ENCODE measurements at regions not wholly inside any gene's neighbourhood (a gene's known extent, or its start where the extent isn't known, plus 50 kb on each side); places are given as distances from the start of the nearest gene placed in this dataset.
"Not testable (repeated sequence)": the region's sequence is repeated elsewhere in the genome, so short reads cannot be mapped to it uniquely, and the experiment has no call there.

GRCh38 chr2:195146761-195147541 is 510.1 kb upstream of the SLC39A10 start:
- DNase-seq = no peak

GRCh38 chr2:195138435-195138834 is 518.6 kb upstream of the SLC39A10 start:
- DNase-seq = no peak

- not testable (repeated sequence) for DNase-seq
These were observed 531.1 kb upstream of the SLC39A10 start for GRCh38 chr2:195125889-195126288.

GRCh38 chr2:195124391-195125079 is 532.5 kb upstream of the SLC39A10 start:
- DNase-seq = no peak

GRCh38 chr2:195122653-195123052 is 534.4 kb upstream of the SLC39A10 start:
- DNase-seq = no peak

- no peak for DNase-seq
These were observed 535.7 kb upstream of the SLC39A10 start for GRCh38 chr2:195121341-195121740.

GRCh38 chr2:195119231-195119630 is 537.8 kb upstream of the SLC39A10 start:
- no peak for DNase-seq

- DNase-seq = no peak
These were observed 538.8 kb upstream of the SLC39A10 start for GRCh38 chr2:195118276-195118675.

GRCh38 chr2:195117011-195117410 is 540.0 kb upstream of the SLC39A10 start:
- no peak for DNase-seq

GRCh38 chr2:195115738-195116137 is 541.3 kb upstream of the SLC39A10 start:
- DNase-seq = no peak

- DNase-seq = no peak
These were observed 548.8 kb upstream of the SLC39A10 start for GRCh38 chr2:195108182-195108581.

GRCh38 chr2:195106681-195107380 is 550.2 kb upstream of the SLC39A10 start:
- no peak for DNase-seq

GRCh38 chr2:195105581-195105980 is 551.4 kb upstream of the SLC39A10 start:
- no peak for DNase-seq

- no peak for DNase-seq
These were observed 562.7 kb upstream of the SLC39A10 start for GRCh38 chr2:195094330-195094729.

GRCh38 chr2:195092341-195092740 is 564.7 kb upstream of the SLC39A10 start:
- DNase-seq = no peak

- not testable (repeated sequence) for DNase-seq
These were observed 584.2 kb upstream of the SLC39A10 start for GRCh38 chr2:195072806-195073205.

- DNase-seq = no peak
These were observed 600.0 kb upstream of the SLC39A10 start for GRCh38 chr2:195057001-195057400.

GRCh38 chr2:195055996-195056395 is 601.0 kb upstream of the SLC39A10 start:
- no peak for DNase-seq

- DNase-seq = no peak
These were observed 605.6 kb upstream of the SLC39A10 start for GRCh38 chr2:195051401-195051800.

GRCh38 chr2:195049372-195050031 is 607.5 kb upstream of the SLC39A10 start:
- no peak for DNase-seq

- DNase-seq = no peak
These were observed 609.1 kb upstream of the SLC39A10 start for GRCh38 chr2:195047955-195048354.

GRCh38 chr2:195044801-195045200 is 612.2 kb upstream of the SLC39A10 start:
- DNase-seq = no peak

GRCh38 chr2:195038153-195038552 is 618.9 kb upstream of the SLC39A10 start:
- no peak for DNase-seq
